HG03108 (cell line): ENCODE measurements at regions not wholly inside any gene's neighbourhood (a gene's known extent, or its start where the extent isn't known, plus 50 kb on each side); places are given as distances from the start of the nearest gene placed in this dataset.
"Not testable (repeated sequence)": the region's sequence is repeated elsewhere in the genome, so short reads cannot be mapped to it uniquely, and the experiment has no call there.

Experiments used
- ATAC-seq: cut with Tn5 transposase; IDR thresholded peaks from one replicate; pipeline ENCODE4 v1.9.1; 2021; ENCODE audit warnings: moderate library complexity; ENCODE audit not compliant: unreplicated experiment

DNA sequence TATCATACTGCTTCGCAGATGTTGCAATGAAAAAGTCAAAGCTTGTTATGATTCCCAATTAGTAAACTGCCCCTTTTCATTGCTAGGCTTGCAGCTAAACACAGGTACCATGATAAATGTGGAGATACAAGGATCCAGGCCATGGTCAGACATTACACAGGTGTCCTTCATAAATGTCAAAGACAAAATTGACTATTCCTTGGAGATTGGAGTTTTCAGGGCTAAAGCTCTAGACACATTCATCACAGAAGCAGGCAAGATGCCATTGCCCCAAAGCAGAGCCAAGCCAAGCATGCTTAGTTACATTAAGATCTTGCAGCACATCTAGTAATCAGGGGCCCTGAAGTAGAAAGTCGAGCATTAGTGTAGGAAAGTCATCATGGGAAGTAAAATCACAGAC is 111.3 kb upstream of the INTU start:
- ATAC-seq, result no peak

DNA sequence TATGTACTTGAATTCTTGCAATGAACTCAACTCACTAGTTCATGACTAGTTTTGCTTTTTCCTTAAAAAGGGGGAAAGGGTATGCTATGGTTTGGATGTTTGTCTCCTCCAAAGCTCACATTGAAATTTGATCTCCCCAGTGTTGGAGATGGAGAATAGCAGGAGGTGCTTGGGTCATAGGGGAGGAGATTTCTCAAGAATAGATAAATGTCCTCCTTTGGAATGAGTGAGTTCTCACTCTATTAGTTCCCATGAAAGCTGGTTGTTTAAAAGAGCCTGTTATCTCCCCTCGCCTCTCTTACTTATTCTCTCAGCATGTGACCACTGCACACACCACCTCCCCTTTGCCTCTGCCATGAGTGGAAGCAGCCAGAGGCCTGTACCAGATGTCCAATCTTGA is 109.4 kb upstream of the INTU start:
- ATAC-seq, result no peak

DNA sequence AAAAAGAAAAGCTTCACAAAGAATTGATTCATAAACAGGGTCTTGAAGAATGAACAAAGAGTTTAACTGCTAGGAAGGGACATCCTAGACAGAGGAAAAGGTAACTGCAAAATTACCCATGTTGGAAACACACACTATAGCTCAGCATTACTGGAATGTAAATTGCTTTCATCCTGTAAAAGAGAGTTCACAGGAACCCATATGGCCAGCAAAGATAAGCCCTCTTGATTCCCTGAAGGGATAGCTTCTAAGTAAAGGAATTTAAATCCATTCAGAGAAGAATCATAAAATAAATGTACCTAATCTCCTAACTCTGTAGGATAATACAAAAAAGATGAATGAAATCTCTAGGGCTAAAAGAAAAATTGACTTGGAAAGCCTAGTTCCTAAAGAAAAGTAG is 107.1 kb upstream of the INTU start:
- no peak for ATAC-seq

DNA sequence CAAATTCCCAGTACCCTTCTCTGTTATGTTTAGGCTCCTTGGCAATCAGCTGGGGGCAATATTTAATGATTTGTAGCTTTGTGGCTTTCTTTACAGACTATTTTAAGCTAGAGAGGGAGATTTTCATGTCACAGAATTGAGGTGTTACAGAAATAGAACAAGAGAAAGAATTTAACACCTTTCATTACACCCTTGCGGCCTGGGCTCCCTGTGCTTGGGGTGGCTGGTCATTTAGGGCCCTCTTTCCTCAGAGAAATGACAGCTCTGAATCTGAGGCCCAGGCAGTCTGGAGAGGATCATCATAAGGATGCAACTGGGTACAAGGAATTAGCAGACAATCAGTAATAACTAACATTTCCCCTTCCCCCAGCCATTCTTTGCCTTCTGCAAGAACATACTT is 104.5 kb upstream of the INTU start:
- ATAC-seq, result no peak

- not testable (repeated sequence) for ATAC-seq
Observed at GRCh38 chr4:127529879-127530278, 102.9 kb upstream of the INTU start.

DNA sequence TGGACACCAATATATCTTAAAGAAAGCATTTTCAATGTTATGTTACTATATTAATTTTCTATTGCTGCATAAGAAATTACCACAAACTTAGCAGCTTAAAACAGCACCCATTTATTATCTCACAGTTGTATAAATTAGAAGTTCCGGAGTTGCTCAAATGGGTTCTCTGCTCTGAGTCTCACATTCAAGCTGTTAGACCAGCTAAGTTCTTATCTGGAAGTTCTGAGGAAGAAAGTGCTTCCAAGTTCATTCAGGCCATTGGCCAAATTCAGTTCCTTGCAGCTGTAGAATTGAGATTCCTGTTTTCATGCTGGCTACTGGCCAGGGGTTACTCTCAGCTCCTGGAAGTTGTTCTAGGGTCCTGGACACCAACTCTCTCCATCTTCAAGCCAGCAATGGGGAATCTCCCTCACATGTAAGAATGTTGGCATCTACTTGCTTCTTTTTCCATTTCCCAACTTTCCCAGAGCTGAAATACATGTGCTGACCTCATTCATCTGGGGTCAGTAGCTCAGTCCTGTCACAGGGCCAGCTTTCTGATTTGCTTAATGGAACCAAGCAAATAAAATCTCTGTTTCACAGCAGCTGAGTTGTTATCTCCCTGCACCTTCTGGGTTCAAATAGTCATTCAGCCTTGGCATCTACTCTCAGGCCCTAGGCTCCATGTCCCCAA is 99.6 kb upstream of the INTU start:
- no peak for ATAC-seq

GRCh38 chr4:127534041-127534825 is 98.5 kb upstream of the INTU start:
- ATAC-seq, result no peak

DNA sequence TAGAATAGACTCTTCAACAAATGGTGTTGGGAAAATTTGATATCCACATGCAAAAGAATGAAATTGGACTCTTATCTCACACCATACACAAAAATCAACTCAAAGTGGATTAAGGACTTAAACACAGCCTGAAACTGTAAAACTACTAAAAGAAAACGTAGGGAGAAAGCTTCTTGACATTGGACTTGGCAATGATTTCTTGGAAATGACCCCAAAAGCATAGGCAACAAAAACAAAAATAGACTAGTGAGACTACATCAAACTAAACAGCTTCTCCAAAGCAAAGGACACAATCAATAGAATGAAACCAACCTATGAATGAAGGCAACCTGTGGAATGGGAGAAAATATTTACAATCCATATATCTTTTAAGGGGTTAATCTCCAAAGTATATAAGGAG is 94.7 kb upstream of the INTU start:
- ATAC-seq, result no peak

DNA sequence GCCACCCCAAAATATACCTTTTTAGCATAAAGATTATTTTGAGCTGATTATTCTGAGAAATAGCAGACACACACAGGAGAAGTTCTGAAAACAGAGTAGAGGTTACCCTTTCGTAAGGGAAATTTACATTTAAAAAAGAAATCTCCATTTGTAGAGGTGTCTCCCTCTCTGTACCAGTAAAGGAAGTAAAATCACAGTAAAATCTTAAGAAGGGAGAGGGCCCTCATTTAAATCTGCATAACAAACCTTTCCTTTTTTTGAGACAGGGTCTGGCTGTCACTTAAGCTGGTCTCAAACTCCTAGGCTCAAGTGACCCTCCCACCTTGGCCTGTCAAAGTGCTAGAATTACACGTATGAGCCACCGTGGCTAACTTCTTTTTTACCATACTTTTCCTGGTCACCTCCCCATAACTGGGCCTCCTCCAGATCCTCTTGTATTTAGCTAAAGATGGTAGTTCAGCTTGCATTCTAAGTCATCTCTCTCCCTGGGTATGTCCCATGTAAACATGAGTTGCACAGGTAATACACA is 92.2 kb upstream of the INTU start:
- no peak for ATAC-seq

DNA sequence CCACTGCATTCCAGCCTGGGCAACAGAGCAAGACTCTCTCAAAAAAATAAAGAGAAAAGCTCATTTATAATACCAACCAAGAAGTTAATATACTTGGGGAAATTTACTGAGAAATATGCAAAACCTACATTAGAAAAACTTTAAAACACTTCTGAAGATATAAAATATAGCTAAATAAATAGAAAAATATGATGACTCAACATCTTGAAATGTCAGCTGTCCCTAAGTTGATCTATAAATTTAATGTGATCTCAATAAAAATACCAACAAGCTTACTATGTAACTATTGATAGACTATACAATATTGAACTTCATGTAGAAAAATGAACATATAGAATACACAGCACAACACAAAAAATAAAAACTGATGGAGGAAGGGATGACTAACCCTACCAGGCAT is 87.5 kb upstream of the INTU start:
- no peak for ATAC-seq

GRCh38 chr4:127548990-127549925 is 83.5 kb upstream of the INTU start:
- no peak for ATAC-seq

GRCh38 chr4:127555106-127555505 is 77.7 kb upstream of the INTU start:
- no peak for ATAC-seq

GRCh38 chr4:127558088-127558487 is 74.7 kb upstream of the INTU start:
- no peak for ATAC-seq

DNA sequence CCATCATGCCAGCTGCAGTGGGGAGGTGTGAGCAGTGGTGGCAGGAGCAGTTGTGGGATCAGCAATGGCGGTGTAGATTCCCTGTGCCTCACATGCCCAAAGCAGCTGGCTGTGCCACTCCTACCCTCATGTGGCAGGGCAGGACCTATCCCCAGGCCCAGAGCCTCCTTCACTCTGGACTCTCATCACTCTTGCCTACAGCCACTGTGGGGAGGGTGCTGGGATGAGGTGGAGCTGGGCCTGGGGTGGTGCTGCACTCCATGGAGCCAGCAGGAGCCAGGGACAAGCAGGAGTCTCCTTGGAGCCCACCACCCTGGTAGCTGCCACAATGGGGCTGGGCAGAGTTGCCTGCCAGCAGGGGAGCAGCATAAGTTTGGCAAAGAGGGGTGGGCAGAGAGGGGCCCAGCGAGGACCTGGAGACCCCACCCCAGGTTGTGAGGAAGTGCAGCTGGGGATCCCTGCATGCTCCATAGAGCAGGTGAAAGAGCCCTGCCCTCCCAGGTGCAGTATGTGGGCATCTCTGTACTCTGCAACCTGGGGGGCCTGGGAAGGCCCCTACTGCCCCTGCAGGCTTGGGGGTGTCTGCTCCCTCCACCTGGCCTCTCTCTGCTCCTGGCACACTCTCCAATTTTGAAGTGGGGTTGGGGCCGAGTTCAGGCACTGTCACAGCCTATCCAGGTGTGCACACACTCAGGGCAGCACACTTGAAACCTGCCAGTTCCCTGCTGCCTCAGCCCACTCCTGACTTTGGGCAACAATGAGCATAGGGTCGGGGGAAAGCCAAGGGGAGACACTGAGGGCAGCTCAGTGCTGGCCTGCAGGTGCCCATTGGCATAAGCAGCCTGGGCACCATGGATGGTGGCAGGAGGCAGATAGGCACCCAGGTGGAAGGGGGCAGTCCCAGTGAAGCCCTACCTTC is 74.0 kb upstream of the INTU start:
- ATAC-seq, result no peak

DNA sequence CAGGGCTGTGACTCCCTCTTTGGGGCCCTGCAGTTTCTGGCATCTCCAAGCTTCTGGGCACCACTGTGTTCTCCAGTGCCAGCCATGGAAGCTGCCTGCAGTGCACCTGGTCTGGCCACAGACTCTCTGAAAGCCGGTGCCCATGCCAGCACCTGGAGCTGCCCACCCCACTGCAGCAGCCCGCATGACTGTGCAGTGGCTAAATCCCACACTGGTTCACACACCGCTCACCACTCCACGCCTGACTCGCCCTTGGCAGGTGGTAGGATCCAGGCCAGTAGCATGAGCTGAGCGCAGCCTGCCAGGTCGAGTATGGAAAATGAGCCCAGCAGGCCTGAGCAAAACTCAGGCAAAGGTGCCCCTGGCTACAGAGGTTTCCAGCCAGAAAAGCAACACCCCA is 72.8 kb upstream of the INTU start:
- ATAC-seq, result no peak

GRCh38 chr4:127560755-127561154 is 72.0 kb upstream of the INTU start:
- ATAC-seq, result no peak

GRCh38 chr4:127574643-127575042 is 58.1 kb upstream of the INTU start:
- ATAC-seq, result no peak

DNA sequence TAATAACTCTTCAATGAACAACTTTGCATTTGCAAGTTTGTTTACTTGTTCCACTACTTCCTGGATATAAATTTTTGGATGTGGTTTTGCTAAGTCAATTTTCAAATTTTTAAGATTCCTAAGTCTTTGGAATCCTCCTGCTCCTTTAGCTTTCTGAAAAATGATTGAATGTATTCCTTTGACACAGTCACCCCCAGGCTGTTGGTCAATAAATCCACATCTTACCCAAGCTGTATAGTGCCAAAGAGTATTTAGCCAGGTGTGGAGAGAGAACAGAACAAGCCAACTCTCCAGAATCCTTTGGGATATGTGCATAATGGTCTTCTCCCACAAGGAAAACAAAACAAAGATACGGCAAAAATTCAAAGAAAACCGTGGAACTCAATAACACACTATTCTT is 56.9 kb upstream of the INTU start:
- no peak for ATAC-seq

GRCh38 chr4:127578491-127578890 is 54.3 kb upstream of the INTU start:
- ATAC-seq, result no peak

- ATAC-seq, result no peak
Observed at GRCh38 chr4:127578967-127579366, 53.8 kb upstream of the INTU start.
